GM12878 (cell line): ENCODE measurements at regions not wholly inside any gene's neighbourhood (a gene's known extent, or its start where the extent isn't known, plus 50 kb on each side); places are given as distances from the start of the nearest gene placed in this dataset.

Experiments
- ATAC-seq: fragments of 200-7000 bp; cut with Tn5 transposase; 3 replicates; pipeline ENCODE4 v1.9.1; 2020; ENCODE audit warnings: mild to moderate bottlenecking, moderate library complexity
- BruUV-seq: library from RNA; stranded (reverse); fragments of 400-500 nt; replicated peaks from 2 replicates; lab custom pipeline; 2021; lab: Mats Ljungman, UMichigan
- CTCF ChIA-PET: fragments of 300-600 bp; sonication (Branson Sonifier 250); formaldehyde crosslinking; extraction: SDS; loops from one replicate; lab custom pipeline; 2021; ENCODE audit warnings: inconsistent platforms; lab: Yijun Ruan, JAX
- POLR2A ChIA-PET: fragments of 350-600 bp; formaldehyde crosslinking; extraction: SDS; loops from one replicate; lab custom pipeline; 2021; ENCODE audit warnings: inconsistent platforms; lab: Charles Lee
- RAD21 ChIA-PET: fragments of 300-600 bp; sonication (Branson Sonifier 250); formaldehyde crosslinking; loops from one replicate; lab custom pipeline; 2023; ENCODE audit warnings: antibody characterized with exemption; ENCODE audit not compliant: unreplicated experiment; lab: Charles Lee
- SMC1A ChIA-PET: fragments of 300-600 bp; sonication (Branson Sonifier 250); formaldehyde crosslinking; loops from one replicate; lab custom pipeline; 2023; ENCODE audit not compliant: unreplicated experiment, uncharacterized antibody; lab: Charles Lee
- DNase-seq: peaks from one replicate; pipeline ENCODE4 v3.0.0-alpha.2; 2011; ENCODE audit warnings: low read depth, low spot score
- FAIRE-seq: peaks from 3 replicates; lab custom pipeline; 2011; peaks lifted over from hg19 to GRCh38; lab: Jason Lieb, UNC
- H2AFZ ChIP-seq: 2 replicates; pipeline ENCODE4 v1.6.0; 2011; ENCODE audit warnings: low read depth, low read length, control low read depth; ENCODE audit not compliant: control insufficient read depth
- H3K27ac ChIP-seq: 2 replicates; pipeline ENCODE4 v1.5.1; 2011; ENCODE audit warnings: control low read depth; ENCODE audit not compliant: control insufficient read depth, insufficient read depth
- H3K27me3 ChIP-seq, 2 experiments: replicated peaks in 1 of 2; 2 replicates each; pipeline versions ENCODE4 v1.6.0 to v1.6.1; 2011; ENCODE audit warnings: low read length in 1 of 2; ENCODE audit not compliant: control insufficient read depth in 2 of 2, insufficient read depth in 2 of 2
- H3K36me3 ChIP-seq, 2 experiments: 2 replicates each; pipeline ENCODE4 v1.5.1; 2011; ENCODE audit warnings: low read length in 1 of 2; ENCODE audit not compliant: control insufficient read depth in 2 of 2, insufficient read depth in 2 of 2
- H3K4me1 ChIP-seq: 2 replicates; pipeline ENCODE4 v1.6.1; 2011; ENCODE audit warnings: mild to moderate bottlenecking, low read length, moderate library complexity, mixed read lengths; ENCODE audit not compliant: control insufficient read depth, insufficient read depth
- H3K4me2 ChIP-seq: 2 replicates; pipeline ENCODE4 v1.6.0; 2011; ENCODE audit warnings: control low read depth; ENCODE audit not compliant: control insufficient read depth, insufficient read depth
- H3K4me3 ChIP-seq: fragments of 200-600 bp; sonication (generic); 2 replicates; pipeline ENCODE4 v1.5.1; 2016
- H3K79me2 ChIP-seq: 2 replicates; pipeline ENCODE4 v1.6.0; 2011; ENCODE audit warnings: low read length; ENCODE audit not compliant: control insufficient read depth, insufficient read depth
- H3K9ac ChIP-seq: 2 replicates; pipeline ENCODE4 v1.8.0; 2011; ENCODE audit warnings: low read length, control low read depth, mixed read lengths; ENCODE audit not compliant: control insufficient read depth, insufficient read depth
- H3K9me3 ChIP-seq: replicated peaks from 3 replicates; pipeline ENCODE4 v1.5.1; 2011; ENCODE audit warnings: mild to moderate bottlenecking, low read length; ENCODE audit not compliant: control insufficient read depth, insufficient read depth
- H4K20me1 ChIP-seq: 2 replicates; pipeline ENCODE4 v1.6.0; 2011; ENCODE audit not compliant: control insufficient read depth, insufficient read depth
- BACH1 ChIP-seq: fragments of 450-650 bp; IDR thresholded peaks from 2 replicates; pipeline ENCODE4 v1.6.1; 2017; ENCODE audit warnings: mild to moderate bottlenecking, borderline replicate concordance
- HCFC1 ChIP-seq: fragments of 150-350 bp; IDR thresholded peaks from 2 replicates; pipeline ENCODE4 v1.6.1; 2014; ENCODE audit warnings: low read length
- RBBP5 ChIP-seq: fragments of 200-600 bp; sonication (generic); conservative IDR thresholded peaks from 2 replicates; pipeline ENCODE4 v1.6.1; 2016
- RELA ChIP-seq: fragments of 450-650 bp; IDR thresholded peaks from 2 replicates; pipeline ENCODE4 v1.8.0; 2014; ENCODE audit warnings: borderline replicate concordance; ENCODE audit not compliant: partially characterized antibody
- RFX5 ChIP-seq: IDR thresholded peaks from 2 replicates; pipeline ENCODE4 v1.6.1; 2011; ENCODE audit warnings: low read depth, low read length, improper control_type of control experiment
- TARDBP ChIP-seq: IDR thresholded peaks from 2 replicates; pipeline ENCODE4 v1.6.1; 2016; ENCODE audit warnings: borderline replicate concordance
- TCF3 ChIP-seq: IDR thresholded peaks from 2 replicates; pipeline ENCODE4 v1.6.1; 2012; ENCODE audit warnings: low read depth, mild to moderate bottlenecking, low read length, borderline replicate concordance; ENCODE audit not compliant: insufficient read depth
- ZNF217 ChIP-seq: fragments of 450-650 bp; IDR thresholded peaks from 2 replicates; pipeline ENCODE4 v1.6.1; 2017; ENCODE audit warnings: antibody characterized with exemption, mild to moderate bottlenecking
- WGBS: methylation state at CpG from one replicate; pipeline ENCODE4 v1.1.6; 2016; ENCODE audit warnings: low lambda C conversion rate; ENCODE audit not compliant: insufficient replicate concordance, insufficient coverage; ENCODE audit errors: missing lambda C conversion rate; 5-methylcytosine and 5-hydroxymethylcytosine counted together
- in situ Hi-C: fragments of 300-500 bp; cut with MboI; formaldehyde crosslinking; loops from 9 replicates; pipeline ENCODE4 v1.14.3; 2018; ENCODE audit warnings: mixed read lengths
- intact Hi-C: fragments of 100-400 bp; cut with micrococcal nuclease; formaldehyde crosslinking; loops from one replicate; pipeline ENCODE4 v1.14.2; 2022; ENCODE audit not compliant: unreplicated experiment
- TF ChIP-seq, protein P1 (sequence below): IDR thresholded peaks from 2 replicates; pipeline ENCODE4 v1.6.1; 2011; ENCODE audit warnings: borderline replicate concordance, low read depth, mild to moderate bottlenecking, moderate library complexity, low read length; ENCODE audit not compliant: insufficient read depth, poor library complexity, severe bottlenecking
- TF ChIP-seq, protein P2 (sequence below): fragments of 450-650 bp; IDR thresholded peaks from 2 replicates; pipeline ENCODE4 v1.6.1; 2017; ENCODE audit warnings: antibody characterized with exemption, mild to moderate bottlenecking, moderate library complexity
- TF ChIP-seq, protein P3 (sequence below): fragments of 450-650 bp; conservative IDR thresholded peaks from 2 replicates; pipeline ENCODE4 v1.6.1; 2017; ENCODE audit warnings: mild to moderate bottlenecking, moderate library complexity

DNA sequence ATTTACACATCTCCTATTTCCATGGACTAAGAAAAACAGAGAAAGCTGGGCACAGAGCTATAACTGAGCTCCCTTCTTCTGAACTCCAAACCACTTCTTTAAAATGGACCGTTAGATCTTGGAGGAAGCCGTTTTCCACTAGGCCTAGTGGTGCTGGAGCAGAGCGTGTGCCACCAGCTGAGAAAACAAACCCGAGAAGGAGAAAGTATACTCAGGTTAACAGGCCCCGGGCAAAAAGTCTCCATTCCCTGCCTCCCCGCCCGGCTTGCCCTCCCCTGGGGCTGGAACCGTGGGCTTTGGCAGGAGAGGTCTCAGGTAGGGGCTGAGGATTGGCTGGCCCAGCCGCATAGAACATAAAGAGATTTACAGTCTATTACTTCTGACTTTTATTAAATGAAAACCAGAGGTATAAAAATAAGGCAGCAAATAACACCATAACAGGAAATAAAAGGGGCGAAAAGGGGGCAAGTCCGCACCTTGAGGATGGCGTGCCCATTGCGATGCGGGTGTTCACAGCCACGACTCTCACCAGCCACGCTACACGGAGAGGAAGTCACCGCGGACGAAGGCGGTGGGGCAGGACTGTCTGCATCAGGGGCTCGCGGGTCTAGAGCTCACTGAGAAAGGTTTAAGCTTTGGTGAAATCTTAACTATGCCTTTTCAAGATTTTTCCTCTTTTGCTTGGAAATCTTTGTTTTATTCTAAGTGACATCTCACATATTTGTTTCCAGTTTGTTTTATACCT lies 191.2 kb upstream of the GMDS start:
- Histone ChIP-seq H3K9ac (no peak overlapping the region), H3K4me2 (no peak overlapping the region), H3K27ac (no peak overlapping the region), H3K36me3 (no peaks in the 10 kb centered on the region), H3K9me3 (no peaks in the 10 kb centered on the region), H3K79me2 (no peaks in the 10 kb centered on the region), H3K27me3 (no peaks in the 10 kb centered on the region; a peak in 1 of 4 replicates), H4K20me1 (no peaks in the 10 kb centered on the region), H2AFZ (no peak overlapping the region), H3K4me1 (no peaks in the 10 kb centered on the region), H3K4me3 (no peak overlapping the region)
- in situ Hi-C loops (no loop called here), intact Hi-C loops (no loop called here)
- TF ChIP-seq RELA (no peak), RBBP5 (no peak), BACH1 (no peak)
- TF ChIP-seq, protein P1, sequence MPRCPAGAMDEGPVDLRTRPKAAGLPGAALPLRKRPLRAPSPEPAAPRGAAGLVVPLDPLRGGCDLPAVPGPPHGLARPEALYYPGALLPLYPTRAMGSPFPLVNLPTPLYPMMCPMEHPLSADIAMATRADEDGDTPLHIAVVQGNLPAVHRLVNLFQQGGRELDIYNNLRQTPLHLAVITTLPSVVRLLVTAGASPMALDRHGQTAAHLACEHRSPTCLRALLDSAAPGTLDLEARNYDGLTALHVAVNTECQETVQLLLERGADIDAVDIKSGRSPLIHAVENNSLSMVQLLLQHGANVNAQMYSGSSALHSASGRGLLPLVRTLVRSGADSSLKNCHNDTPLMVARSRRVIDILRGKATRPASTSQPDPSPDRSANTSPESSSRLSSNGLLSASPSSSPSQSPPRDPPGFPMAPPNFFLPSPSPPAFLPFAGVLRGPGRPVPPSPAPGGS: no peak
- ChIA-PET RAD21 (no interaction called here), CTCF (interaction anchor here (0.9 kb wide), 1 partner anchor 840 kb away, joined by 3 read pairs; no protein-coding TSS in a partner anchor), POLR2A (no interaction called here), SMC1A (no interaction called here)
- no TSS peak for BruUV-seq
- no peak for ATAC-seq
- WGBS: 80% methylated on average over 23 of the region's 23 CpGs
- DNase-seq: no peak
- no peak for FAIRE-seq

DNA sequence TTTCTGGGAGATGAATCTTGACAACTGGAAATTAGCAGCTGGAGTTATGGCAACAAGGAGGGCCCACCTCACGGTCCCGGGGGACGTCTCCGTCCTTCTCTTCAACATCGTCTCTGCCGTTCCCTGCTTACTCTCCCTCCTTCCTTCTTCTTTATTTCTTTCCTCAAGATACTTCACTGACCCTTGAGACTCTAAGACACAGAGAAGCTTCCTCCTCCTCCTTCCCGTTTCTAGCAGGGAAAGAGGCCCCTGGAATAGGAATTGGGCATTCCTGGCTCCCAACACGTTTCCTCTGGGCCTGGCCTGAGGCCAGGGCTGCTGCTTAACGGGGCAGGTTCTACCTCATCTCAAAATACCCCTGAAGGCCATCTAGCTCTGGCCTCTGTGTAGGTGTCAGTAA lies 189.9 kb upstream of the GMDS start:
- RAD21 ChIA-PET: no interaction called here
- H3K27me3 ChIP-seq: no peaks in the 10 kb centered on the region; a peak in 1 of 4 replicates
- in situ Hi-C loops: no loop called here
- CTCF ChIA-PET: interaction anchor here (1.7 kb wide), 1 partner anchor 12 kb away, joined by 4 read pairs; no protein-coding TSS in a partner anchor
- DNase-seq (no peak), ATAC-seq (no peak), FAIRE-seq (no peak)
- H3K79me2 ChIP-seq: no peaks in the 10 kb centered on the region
- H2AFZ ChIP-seq: no peak overlapping the region
- BruUV-seq: no TSS peak
- SMC1A ChIA-PET: no interaction called here
- no peaks in the 10 kb centered on the region for H4K20me1 ChIP-seq
- no peaks in the 10 kb centered on the region for H3K36me3 ChIP-seq
- H3K4me3 ChIP-seq: no peak overlapping the region
- WGBS: 50% methylated on average over 9 of the region's 9 CpGs
- H3K9ac ChIP-seq: no peak overlapping the region
- POLR2A ChIA-PET: no interaction called here
- H3K4me1 ChIP-seq: no peaks in the 10 kb centered on the region
- H3K9me3 ChIP-seq: no peaks in the 10 kb centered on the region
- H3K27ac ChIP-seq: no peak overlapping the region
- intact Hi-C loops: no loop called here
- no peak overlapping the region for H3K4me2 ChIP-seq
- TF ChIP-seq HCFC1 (no peak), RFX5 (no peak), RBBP5 (no peak), ZNF217 (no peak), TCF3 (no peak), TARDBP (no peak)
- TF ChIP-seq, protein P2, sequence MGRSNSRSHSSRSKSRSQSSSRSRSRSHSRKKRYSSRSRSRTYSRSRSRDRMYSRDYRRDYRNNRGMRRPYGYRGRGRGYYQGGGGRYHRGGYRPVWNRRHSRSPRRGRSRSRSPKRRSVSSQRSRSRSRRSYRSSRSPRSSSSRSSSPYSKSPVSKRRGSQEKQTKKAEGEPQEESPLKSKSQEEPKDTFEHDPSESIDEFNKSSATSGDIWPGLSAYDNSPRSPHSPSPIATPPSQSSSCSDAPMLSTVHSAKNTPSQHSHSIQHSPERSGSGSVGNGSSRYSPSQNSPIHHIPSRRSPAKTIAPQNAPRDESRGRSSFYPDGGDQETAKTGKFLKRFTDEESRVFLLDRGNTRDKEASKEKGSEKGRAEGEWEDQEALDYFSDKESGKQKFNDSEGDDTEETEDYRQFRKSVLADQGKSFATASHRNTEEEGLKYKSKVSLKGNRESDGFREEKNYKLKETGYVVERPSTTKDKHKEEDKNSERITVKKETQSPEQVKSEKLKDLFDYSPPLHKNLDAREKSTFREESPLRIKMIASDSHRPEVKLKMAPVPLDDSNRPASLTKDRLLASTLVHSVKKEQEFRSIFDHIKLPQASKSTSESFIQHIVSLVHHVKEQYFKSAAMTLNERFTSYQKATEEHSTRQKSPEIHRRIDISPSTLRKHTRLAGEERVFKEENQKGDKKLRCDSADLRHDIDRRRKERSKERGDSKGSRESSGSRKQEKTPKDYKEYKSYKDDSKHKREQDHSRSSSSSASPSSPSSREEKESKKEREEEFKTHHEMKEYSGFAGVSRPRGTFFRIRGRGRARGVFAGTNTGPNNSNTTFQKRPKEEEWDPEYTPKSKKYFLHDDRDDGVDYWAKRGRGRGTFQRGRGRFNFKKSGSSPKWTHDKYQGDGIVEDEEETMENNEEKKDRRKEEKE: no peak
- TF ChIP-seq, protein P3, sequence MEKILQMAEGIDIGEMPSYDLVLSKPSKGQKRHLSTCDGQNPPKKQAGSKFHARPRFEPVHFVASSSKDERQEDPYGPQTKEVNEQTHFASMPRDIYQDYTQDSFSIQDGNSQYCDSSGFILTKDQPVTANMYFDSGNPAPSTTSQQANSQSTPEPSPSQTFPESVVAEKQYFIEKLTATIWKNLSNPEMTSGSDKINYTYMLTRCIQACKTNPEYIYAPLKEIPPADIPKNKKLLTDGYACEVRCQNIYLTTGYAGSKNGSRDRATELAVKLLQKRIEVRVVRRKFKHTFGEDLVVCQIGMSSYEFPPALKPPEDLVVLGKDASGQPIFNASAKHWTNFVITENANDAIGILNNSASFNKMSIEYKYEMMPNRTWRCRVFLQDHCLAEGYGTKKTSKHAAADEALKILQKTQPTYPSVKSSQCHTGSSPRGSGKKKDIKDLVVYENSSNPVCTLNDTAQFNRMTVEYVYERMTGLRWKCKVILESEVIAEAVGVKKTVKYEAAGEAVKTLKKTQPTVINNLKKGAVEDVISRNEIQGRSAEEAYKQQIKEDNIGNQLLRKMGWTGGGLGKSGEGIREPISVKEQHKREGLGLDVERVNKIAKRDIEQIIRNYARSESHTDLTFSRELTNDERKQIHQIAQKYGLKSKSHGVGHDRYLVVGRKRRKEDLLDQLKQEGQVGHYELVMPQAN: no peak
